ENCODE measurements at regions not wholly inside any gene's neighbourhood (a gene's known extent, or its start where the extent isn't known, plus 50 kb on each side); places are given as distances from the start of the nearest gene placed in this dataset.

DNA sequence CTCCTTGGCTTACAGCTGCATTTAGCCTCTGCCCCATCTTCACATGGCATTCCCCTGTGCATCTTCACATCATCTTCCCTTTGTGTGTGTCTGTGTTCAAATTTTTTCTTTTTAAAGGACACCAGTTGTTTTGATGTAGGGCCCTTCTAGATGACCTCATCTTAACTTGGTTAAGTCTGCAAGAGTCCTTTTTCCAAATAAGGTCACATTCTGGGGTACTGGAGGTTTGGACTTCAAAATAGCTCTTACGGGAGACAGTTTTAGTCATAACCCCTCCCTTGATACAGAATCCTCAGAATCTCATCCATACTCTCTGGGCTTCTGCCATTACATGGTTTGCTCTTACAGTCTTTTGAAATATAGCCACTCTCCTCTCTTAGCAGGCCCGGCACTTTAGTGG lies 231.5 kb upstream of the ATP6AP2 start:
- POLR2A ChIA-PET: no interaction called here
- CTCF ChIA-PET: no interaction called here
- TF ChIP-seq, protein P1, sequence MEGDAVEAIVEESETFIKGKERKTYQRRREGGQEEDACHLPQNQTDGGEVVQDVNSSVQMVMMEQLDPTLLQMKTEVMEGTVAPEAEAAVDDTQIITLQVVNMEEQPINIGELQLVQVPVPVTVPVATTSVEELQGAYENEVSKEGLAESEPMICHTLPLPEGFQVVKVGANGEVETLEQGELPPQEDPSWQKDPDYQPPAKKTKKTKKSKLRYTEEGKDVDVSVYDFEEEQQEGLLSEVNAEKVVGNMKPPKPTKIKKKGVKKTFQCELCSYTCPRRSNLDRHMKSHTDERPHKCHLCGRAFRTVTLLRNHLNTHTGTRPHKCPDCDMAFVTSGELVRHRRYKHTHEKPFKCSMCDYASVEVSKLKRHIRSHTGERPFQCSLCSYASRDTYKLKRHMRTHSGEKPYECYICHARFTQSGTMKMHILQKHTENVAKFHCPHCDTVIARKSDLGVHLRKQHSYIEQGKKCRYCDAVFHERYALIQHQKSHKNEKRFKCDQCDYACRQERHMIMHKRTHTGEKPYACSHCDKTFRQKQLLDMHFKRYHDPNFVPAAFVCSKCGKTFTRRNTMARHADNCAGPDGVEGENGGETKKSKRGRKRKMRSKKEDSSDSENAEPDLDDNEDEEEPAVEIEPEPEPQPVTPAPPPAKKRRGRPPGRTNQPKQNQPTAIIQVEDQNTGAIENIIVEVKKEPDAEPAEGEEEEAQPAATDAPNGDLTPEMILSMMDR (IDR thresholded peaks at IDR 0.05; ENCODE audit: insufficient read depth, low read length, missing control alignments): no peak
- no peak for DNase-seq (ENCODE audit: low read depth, low spot score)
- H3K4me3 ChIP-seq (ENCODE audit: low read depth, low read length): no peak overlapping the region

DNA sequence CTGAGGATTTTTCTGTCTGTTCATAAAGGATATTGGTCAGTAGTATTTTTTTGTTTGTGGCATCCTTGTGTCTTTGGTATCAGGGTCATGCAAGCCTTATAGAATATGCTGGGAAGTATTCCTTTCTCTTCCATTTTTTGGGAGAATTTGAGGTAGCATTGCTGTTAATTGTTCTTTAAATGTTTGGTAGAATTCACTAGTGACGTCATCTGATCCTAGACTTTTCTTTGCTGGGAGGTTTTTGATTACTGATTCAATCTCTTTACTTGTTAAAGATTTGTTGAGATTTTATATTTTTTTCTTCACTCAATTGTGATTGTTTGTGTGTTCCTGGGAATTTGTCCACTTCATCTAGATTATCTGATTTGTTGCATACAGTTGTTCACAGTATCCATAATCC lies 234.4 kb upstream of the ATP6AP2 start:
- no peak for DNase-seq (ENCODE audit: low read depth, low spot score)
- H3K4me3 ChIP-seq (ENCODE audit: low read depth, low read length): no peak overlapping the region
- CTCF ChIA-PET: no interaction called here
- POLR2A ChIA-PET: no interaction called here
- TF ChIP-seq, protein P1 (IDR thresholded peaks at IDR 0.05; ENCODE audit: insufficient read depth, low read length, missing control alignments): no peak

DNA sequence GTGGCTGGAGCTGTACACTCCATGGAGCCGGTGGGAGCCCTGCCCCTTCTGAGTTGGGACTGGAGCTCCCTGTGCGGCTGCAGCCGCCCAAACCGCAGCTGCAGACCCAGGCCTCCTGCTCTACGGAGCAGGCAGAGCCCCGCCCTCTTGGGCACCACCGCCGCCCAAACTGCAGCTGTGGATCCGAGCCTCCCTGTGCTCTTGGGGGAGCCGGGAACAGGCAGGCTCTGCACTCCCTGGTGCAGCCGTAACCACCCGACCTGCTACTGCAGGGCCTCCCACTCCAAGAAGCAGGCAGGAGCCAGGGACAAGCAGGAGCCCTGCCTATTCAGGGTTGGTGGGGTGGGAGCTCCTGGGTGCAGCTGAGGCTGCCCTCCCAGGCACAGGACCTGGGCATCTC lies 237.5 kb upstream of the ATP6AP2 start:
- CTCF ChIA-PET: no interaction called here
- no peak for DNase-seq (ENCODE audit: low read depth, low spot score)
- POLR2A ChIA-PET: no interaction called here
- H3K4me3 ChIP-seq (ENCODE audit: low read depth, low read length): no peak overlapping the region
- TF ChIP-seq, protein P1 (IDR thresholded peaks at IDR 0.05; ENCODE audit: insufficient read depth, low read length, missing control alignments): no peak

DNA sequence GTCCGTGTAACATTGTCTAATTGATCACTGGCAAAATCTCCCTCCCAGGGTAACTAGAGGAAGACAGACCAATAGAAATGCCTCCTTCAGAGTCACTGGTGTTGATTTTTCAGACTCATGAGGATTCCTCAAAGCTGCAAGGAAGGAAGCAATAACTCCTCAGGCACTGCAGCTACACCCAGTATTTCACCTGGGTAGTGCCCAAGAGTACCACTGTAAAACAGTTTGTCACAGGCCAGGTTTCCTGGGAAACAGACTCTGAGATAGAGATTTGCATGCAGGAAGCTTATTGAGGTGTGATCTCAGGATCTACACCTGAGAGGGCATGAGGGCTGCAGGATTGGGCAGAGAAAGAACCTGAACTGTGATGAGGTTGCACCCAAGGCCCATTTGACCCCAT lies 240.7 kb upstream of the ATP6AP2 start:
- DNase-seq (ENCODE audit: low read depth, low spot score): no peak
- POLR2A ChIA-PET: no interaction called here
- CTCF ChIA-PET: no interaction called here
- H3K4me3 ChIP-seq (ENCODE audit: low read depth, low read length): no peak overlapping the region
- TF ChIP-seq, protein P1 (IDR thresholded peaks at IDR 0.05; ENCODE audit: insufficient read depth, low read length, missing control alignments): no peak

DNA sequence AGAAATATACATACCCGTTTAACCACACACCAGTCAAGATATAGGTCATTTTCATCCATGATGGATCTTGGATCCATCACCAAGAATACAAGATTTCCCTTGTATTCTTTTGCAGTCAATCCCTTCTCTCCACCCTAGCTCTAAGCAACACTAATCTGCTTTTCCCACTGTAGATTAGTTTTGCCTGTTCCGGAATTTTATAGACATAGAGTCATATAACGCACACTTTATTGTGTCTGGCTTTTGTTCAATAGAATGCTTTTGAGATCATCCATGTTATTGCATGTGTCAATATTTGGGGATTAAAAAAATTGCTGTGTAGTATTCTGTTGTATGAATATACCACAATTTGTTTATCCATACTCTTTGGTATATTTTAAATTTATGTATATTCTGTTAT lies 235.6 kb upstream of the BCOR start:
- TF ChIP-seq, protein P1 (IDR thresholded peaks at IDR 0.05; ENCODE audit: insufficient read depth, low read length, missing control alignments): no peak
- CTCF ChIA-PET: no interaction called here
- POLR2A ChIA-PET: no interaction called here

DNA sequence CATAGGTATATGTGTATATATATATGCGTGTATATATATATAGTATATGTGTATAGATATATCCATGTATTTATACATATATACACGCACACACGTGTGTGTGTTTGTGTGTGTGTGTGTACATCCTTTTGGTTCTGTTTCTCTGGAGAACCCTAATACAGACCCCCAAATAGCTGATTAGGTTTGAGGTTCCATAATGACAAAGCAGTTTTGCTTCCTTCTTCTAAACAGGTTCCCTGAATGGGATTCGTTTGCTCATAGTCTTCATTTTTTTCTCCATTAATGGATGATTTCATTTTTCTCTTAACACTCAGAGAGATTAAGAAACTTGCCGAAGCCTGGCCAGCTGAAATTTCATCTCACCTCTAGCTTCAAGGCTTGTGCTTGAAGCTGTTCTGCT lies 234.0 kb upstream of the BCOR start:
- CTCF ChIA-PET: no interaction called here
- no peak for DNase-seq (ENCODE audit: low read depth, low spot score)
- TF ChIP-seq, protein P1 (IDR thresholded peaks at IDR 0.05; ENCODE audit: insufficient read depth, low read length, missing control alignments): no peak
- H3K4me3 ChIP-seq (ENCODE audit: low read depth, low read length): no peak overlapping the region
- POLR2A ChIA-PET: no interaction called here

More for the DNA sequence above, 235.6 kb upstream of the BCOR start:
- DNase-seq (ENCODE audit: low read depth, low spot score): no peak
- H3K4me3 ChIP-seq (ENCODE audit: low read depth, low read length): no peak overlapping the region
